CMK (cell line): ENCODE measurements at regions not wholly inside any gene's neighbourhood (a gene's known extent, or its start where the extent isn't known, plus 50 kb on each side); places are given as distances from the start of the nearest gene placed in this dataset.

Experiments
- DNase-seq: peaks from one replicate; pipeline ENCODE4 v3.0.0-alpha.2; 2010; ENCODE audit warnings: low read depth

DNA sequence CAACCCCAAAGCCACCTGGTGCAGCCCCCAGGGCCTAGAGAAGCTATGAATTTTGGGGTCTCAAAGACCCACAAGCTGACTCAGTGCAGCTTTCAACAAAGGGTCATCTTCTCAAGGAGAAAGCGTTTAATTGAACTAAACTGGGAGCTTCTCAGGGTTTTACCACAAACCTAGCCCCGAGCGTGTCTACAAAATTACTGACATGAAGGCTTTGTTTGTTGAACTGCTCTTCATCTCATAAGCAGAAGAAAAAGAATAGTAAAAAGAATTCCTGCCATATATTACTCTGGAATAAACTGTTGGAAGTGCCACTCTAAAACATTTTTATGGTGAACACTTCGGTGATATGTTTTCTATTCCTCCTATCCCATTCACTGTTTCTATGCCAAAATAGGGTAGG is 50.8 kb upstream of the INCENP start:
- no peak for DNase-seq

DNA sequence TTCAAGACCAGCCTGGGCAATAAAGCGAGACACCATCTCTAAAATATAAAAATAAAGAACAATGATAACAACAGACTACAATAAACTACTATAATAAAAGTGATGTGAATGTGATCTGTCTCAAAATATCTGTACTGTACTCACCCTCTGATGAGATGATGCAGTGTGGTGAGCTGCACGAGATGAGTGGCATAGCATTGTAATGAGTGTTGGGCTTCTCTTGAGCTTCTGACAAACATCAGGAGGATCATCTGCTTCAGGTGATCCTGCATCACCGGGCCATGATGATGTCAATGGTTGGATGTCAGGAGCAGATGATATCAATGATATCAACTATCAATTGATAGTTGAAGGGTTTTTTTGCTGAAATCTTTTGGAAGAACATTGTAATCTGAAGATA is 52.4 kb upstream of the INCENP start:
- DNase-seq, result no peak

DNA sequence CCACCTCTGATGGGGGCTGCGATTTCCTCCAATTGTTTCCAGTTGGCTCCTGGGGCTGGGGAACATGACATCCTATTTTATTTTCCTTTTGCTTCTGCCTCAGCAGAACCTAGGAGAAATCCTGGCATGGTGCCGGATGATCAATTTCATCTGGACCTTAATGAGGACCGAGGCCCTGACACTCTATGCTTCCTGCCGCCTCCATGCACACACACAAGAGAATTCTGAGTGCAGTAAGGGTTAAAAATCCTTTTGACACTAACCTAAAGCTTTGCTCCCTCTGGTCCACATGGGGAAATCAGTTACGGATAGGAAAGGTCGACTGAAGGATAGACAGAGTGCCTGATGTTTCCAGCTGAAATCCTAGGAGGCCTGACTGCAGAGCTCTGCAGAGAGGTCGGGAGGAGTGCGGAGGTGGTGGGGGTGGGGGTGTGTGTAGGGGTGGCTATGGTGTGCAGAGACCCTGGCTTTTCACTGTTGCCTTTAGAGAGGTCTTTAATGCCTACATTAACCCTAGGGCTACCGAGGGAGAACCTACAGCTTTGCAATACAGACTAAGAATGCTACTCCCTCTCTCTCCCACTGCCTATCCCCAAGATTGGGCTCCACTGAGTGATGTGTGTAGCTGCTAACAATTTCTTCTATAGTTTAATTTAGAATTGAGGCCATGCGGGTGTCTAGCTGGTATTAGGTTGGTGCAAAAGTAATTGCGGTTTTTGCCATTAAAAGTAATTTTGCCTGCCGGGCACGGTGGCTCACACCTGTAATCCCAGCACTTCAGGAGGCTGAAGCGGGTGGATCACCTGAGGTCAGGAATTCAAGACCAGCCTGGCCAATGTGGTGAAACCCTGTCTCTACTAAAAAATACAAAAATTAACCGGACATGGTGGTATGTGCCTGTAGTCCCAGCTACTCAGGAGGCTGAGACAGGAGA is 53.6 kb upstream of the INCENP start:
- no peak for DNase-seq

DNA sequence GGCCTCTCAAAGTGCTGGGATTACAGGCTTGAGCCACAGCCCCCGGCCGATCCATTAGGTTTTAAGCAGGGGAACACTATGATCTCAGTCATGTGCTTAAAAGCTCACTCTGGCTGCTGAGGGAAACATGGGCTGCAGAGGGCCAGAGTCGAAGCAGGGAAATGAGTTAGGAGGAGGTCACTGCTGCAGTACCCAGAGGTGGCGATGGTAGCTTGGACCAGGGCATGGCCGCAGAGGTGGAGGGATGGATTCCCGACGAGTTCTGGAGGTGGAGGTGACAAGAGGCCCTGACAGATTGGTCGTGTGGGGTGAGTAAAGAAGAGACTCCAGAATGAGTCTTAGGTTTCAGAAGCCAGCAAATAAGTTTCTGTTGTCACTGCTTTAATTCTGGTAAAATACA is 54.4 kb upstream of the INCENP start:
- DNase-seq, result no peak

DNA sequence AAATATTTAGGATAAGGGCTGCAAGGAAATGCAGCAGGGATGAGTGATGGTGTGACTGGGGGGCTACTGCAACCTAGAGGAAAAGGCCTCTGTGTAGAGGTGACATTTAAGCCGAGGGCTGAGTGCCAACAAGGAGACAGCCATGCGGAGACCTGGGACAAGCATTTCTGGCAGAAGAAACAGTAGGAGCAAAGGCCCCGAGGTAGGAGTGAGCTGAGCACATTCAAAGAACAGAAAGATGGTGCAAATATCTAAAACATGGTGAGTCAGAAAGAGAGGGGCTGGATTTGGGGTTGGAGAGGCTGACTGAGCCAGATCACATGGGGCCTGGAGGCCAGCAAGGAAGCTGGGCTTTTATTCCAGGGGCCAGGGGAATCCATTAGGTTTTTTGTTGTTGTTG is 55.1 kb upstream of the INCENP start:
- no peak for DNase-seq

DNA sequence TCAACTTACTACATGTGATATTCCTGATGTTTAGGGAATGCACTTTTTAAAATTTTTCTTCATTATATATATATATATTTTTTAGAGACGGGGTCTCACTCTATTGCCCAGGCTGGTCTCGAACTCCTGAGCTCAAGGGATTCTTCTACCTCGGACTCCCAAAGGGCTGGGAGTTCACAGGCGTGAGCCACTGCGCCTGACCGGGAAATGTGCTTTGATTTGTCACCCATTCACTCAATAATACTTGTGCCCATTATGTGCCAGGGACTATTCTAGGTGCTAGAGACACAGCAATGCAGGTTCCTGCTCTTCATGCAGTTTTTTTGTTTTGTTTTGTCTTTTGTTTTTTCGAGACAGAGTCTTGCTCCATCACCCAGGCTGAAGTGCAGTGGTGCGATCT is 56.1 kb upstream of the INCENP start:
- no peak for DNase-seq

DNA sequence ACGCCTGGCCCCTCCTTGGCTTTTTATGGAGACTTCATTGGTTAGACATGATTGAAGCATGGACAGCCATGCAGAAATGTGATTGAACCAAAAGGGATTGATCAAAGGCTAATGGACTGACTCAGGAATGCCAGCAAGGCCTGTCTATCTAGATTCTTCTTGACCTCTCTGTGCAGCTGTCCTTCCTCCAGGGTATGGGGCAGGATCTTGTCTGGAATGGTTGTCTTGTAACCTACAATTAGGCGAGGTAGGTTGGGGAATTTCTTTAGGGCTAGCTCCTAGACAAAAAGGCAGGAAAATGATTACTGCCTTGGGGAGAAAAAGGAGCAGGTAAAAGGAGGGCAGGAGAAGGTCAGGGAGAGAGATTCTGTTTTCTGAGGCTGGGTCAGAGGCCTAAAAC is 59.6 kb upstream of the INCENP start:
- DNase-seq, result no peak

DNA sequence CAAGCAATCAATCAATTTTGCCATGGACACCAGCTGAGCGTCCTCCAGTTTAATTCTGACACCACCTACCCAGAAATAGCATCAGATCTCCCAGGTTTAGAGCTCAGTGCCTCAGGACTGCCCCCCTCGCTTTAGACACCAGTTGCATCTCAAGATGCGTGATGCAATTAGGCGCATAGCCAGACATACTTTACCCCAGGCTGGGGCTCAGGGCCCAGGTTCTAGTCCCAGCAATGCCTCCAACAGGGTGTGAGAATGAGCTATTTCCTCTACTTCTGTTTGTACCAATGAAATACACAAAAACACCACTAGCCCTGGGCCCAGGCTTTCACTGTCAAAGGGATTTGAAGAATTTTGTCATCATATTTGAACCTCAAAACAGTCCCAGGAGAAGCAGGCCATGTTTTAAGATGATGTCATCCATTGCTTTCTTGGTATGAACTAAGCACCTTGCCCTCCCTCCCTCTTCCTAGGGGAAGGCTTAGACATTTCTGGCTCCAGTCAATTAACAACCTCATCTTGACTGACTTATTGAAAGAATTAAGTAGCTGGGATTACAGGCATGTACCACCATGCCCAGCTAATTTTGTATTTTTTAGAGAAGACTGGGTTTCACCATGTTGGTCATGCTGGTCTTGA is 61.5 kb upstream of the INCENP start:
- DNase-seq, result no peak

DNA sequence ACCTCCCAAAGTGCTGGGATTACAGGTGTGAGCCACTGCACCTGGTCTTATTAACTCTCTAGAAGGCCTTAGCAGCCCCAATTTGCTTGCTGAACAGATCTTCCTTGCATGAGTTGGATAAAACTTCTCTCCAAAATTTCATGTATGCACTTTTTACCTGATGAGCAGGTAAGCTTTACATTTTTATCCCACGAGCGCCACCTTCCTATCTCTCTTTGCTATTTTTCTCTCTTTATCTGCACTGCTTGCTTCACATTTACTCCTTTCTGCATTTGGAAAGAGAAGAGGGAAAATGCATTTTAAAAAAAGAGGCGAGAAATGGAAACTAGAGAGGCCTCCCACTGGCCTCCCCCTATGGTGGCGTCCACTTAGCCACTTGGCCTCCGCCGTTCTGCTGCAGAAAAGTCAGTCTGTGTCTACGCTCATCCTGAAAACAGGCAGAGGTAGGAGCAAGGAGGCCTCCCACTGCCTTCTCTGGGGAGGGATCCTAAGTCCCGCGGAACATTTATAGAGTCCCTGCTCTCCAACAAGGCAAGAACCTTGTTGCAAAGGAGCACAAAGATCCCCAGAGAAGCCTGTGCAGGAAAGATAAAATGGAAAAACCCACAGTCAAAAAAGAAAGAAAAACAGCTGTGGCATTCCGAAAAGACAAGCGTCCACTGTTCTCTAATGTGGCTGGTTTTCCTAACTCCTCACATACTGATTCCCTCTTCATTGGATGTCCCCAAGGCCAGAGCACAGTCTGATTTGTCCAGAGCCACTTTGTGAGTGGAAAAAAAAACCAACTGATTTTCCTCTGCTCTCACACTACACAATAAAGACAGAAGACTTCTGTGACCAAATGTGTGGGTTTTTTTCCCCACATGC is 62.2 kb upstream of the INCENP start:
- no peak for DNase-seq

DNA sequence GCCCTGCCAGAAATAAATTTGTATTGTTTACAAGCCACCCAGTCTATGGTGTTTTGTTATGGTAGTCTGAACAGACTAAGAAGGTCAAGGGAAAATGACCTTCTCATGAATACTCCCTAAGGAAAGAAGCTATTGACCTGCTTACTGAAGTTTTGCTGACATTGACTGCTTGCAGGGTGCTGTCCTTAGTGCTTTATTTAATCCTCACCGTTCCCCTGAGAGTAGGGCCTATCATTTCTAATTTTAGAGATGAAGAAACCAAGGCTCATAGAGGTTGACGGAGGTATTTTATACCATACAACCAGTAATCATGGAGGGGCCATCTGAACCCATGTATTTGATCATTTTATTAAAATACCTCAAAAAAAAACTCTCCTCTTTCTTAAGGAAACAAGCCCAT is 66.7 kb upstream of the INCENP start:
- DNase-seq, result no peak

DNA sequence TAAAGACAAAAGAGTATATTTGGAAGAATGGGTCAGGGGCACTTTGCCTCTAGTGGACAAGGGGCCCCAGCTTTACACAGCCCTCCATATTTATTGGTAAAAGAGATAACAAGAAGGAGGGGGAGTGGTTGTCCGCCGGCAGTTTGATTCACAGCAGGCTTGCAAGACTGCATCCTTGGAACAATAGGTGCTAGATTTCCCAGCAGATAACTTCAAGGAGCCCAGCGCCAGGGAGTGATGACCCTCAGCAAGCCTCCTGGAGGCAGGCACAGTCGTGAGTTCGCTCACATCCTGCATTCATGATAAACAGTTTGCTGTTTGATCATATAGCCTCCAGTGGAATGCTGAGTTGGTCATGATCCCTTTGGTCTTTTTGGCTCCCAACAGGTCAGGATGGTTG is 67.8 kb upstream of the INCENP start:
- DNase-seq, result no peak

DNA sequence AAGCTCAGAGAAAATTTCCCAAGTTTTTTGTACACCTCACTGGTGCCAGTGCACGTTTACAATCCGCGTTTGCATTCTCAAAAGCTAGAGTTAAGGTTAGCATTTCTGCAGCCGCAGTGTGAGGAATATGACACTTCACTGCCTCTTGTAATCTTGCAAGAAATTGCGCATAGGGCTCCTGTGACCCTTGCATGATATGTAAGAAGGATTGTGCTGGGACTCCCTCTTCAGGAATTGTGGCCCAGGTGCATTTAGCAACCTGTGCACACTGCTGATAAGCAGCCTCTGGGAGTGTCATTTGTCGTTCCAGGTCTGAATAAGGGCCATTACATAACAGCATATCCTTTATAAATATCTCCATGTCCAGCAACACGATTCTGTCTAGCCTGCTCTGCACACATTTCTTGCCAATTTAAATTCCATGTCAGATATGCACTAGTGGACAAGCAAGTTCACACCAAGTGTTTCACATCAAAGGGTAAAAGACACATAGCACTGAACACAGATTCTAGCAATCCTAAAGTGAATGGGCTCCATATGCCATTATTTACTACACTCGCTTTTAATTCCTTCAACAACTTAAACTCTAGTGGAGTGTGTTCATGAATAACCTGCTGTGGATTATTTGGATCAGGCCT is 69.2 kb upstream of the INCENP start:
- no peak for DNase-seq

DNA sequence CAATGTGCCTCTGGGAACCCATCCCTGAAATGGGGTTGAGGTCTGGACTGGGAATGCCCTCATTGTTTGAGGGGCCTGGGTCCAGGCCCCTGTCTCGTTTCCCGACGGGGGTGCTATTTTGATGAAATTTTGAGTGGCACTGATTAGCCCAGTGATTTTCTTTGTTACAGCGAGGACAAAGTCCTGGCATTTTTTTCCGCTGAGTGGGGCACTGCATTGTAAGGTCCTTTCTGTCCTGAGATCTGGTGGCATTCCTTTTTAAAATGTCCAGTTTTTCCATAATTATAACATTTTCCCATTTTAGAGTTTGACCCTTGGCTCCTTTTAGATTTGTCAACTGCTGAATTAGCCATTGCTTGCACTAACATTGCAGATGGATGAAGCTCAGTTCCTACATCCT is 69.7 kb upstream of the INCENP start:
- no peak for DNase-seq

DNA sequence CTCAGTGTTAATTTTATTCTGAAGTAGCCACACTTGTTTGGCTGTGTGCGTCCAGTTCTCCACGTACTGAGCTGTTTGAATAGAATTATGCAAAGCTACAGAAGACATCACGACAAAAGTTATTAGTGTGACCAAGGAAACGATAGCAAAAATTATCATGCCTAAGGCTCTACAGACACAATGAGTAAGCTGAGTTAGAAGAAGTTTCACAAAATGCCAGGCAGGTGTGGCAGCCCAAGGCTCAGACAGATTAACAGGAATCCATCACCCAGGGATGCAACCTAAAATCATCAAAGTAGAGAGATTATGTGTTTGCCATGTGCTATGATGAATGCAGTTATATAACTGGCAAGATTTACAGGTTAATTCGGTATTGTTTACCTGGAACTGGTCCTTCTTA is 73.1 kb upstream of the INCENP start:
- DNase-seq, result no peak

DNA sequence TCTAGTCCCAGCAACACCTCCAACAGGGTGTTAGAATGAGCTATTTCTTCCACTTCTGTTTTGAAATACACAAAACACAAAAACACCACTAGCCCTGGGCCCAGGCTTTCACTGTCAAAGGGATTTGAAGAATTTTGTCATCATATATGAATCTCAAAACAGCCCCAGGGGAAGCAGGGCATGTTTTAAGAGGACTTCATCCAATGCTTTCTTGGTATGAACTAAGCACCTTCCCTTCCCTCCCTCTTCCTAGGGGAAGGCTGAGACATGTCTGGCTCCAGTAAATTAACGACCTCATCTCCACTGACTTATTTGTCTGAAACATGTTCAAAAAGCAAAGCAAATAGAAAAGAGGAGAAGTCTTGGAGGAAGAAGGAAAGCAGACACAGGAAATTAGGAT is 75.7 kb upstream of the INCENP start:
- no peak for DNase-seq

DNA sequence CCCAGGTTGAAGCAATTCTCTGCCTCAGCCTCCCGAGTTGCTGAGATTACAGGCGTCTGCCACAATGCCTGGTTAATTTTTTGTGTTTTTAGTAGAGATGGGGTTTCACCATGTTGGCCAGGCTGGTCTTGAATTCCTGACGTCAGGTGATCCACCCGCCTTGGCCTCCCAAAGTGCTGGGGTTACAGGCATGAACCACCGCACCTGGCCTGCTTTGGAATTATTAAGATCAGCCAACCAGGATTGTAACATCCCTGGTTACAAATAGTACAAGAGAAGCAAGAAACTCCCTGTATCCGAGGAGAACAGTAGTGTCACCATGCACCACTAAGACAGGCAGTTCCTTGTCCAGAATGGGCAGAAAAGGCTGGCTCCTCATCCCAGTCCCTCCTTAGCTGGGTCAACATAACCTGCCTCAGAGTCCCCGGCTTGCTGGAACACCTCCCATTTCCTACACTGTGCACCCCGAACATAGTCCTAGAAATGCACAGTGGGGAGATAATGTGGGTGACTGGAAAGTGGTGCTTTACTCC is 77.2 kb upstream of the INCENP start:
- no peak for DNase-seq

DNA sequence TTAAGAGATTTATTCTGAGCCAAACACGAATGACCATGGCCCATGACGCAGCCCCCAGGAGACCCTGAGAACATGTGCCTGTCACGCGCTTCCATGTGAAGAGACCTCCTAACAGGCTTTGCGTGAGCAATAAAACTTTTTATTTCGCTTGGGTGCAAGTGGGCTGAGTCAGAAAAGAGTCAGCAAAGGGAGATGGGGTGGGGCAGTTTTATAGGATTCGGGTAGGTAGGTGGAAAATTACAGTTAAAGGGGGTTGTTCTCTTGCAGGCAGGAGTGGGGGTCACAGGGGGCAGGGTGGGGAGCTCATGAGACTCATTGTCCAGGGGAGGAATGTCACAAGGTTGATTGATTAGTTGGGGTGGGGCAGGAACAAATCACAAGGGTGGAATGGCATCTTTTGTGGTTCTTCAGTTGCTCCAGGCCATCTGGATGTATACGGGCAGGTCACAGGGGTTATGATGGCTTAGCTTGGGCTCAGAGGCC is 77.2 kb upstream of the FTH1 start:
- no peak for DNase-seq

DNA sequence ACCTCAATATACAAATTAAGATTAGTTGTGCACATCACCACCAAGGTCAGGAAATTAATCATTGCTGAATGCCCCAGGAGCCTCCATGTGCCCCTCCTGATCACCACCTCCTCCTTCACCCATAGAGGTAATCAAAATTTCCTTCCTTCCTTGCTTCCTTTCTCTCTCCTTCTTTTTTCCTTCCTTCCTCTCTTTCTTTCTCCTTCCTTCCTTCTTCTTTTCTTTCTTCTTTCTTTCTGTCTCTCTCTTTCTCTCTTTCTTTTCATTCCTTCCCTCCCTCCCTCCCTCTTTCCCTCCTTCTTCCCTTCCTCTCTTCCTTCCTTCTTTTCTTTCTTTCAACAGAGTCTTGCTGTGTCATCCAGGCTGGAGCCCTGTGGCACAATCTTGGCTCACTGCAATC is 67.9 kb upstream of the FTH1 start:
- DNase-seq, result no peak

DNA sequence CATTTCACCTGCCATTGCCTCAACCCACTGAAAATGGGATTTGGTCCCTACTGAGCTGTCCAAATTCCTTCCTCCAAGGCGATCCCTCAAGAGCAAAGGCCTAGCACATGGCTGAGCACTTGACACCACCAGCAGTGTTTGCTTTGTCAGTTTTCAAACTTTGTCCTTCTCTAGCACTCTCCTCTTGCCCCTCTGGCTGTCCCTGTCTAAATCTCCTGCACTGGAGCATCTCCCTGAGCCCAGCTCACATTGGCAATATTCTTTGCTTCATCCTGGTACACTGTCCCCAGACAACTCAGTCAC is 66.6 kb upstream of the FTH1 start:
- DNase-seq, result no peak

DNA sequence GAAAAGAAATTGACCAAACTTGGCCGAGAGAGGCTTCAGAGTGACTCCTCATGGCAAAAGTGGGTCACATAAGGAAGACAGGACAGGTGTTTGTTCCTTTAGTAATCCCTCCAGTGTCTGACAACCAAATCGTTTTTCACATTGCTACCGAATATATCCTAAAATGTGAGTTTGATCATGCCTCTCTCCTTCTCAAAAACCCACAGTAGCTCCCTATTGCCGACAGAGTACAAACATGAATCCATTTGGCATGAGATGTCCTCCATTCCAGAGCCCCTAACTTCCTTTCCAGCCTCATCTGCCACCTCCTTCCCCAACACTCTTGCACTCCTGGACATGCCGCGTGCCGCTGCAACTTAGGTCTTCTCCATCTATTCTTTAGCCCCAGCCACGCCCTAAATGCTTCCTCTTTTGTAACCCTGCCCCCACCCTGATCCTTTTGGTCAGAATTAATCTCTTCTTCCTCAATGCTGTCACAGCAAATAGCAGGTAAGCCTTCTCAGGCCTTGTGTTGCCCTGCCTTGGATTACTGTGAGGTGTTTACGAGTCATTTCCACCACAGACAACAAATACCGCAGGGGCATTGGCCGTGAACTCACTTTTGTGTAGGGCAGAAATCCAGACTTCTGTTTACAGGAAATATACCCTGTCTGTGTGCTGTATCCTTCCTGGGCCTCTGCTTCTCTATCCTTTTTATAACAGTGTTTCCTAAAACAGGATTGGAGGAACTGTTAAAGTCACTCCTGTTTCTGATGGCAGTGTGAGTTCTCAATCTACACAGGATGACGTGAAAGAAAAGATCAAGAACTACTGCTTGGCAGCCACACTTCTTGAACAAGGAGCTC is 66.0 kb upstream of the FTH1 start:
- DNase-seq, result no peak

DNA sequence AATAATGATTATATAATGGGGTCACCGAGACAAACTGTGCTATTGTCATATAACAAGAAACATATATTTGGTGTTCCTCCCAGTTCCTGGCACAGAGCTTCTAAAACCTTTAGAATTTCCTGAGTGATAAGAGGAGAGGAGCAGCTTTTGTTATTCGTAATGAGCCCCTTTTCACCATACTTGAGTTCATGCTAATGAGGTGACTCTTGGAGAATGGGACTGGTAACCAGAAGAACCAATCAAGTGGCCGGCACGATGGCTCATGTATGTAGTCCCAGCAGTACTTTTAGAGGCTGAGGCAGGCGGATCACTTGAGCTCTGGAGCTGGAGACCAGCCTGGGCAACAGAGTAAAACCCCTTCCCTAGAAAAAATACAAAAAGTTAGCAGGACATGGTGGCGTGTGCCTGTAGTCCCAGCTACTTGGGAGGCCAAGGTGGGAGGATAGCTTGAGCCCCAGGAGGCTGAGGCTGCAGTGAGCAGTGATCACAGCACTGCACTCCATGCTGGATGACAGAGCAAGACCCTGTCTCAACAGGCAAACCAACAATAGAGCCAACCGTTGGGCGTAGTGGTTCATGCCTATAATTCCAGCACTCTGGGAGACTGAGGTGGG is 62.7 kb upstream of the FTH1 start:
- DNase-seq, result no peak
